Tibial nerve (tissue), 4 donors: ENCODE measurements at regions not wholly inside any gene's neighbourhood (a gene's known extent, or its start where the extent isn't known, plus 50 kb on each side); places are given as distances from the start of the nearest gene placed in this dataset.
"Not testable (repeated sequence)": the region's sequence is repeated elsewhere in the genome, so short reads cannot be mapped to it uniquely, and the experiment has no call there.

ENCODE experiments used
- DNase-seq, 2 donors: peaks; one replicate each; pipeline ENCODE4 v3.0.0-alpha.2; 2019; ENCODE audit warnings: low spot score in 2 of 2
- H3K27ac ChIP-seq, 4 donors: fragments of 200-600 bp; sonication (generic) in 3 of 4; one replicate each; pipeline ENCODE4 v1.5.1; 2017 to 2019; ENCODE audit warnings: mild to moderate bottlenecking in 1 of 4
- H3K27me3 ChIP-seq, 2 donors: fragments of 200-600 bp; sonication (generic) in 1 of 2; one replicate each; pipeline versions ENCODE4 v1.5.1 to v1.6.0; 2017 to 2019
- H3K36me3 ChIP-seq, 3 donors: fragments of 200-600 bp; sonication (generic); one replicate each; pipeline ENCODE4 v1.5.1; 2018 to 2019
- H3K4me1 ChIP-seq, 4 donors: fragments of 200-600 bp; sonication (generic) in 3 of 4; one replicate each; pipeline ENCODE4 v1.5.1; 2017 to 2019
- H3K4me3 ChIP-seq, 4 donors: fragments of 200-600 bp; sonication (generic) in 3 of 4; one replicate each; pipeline ENCODE4 v1.5.1; 2017 to 2019; ENCODE audit warnings: mild to moderate bottlenecking in 1 of 4, moderate library complexity in 1 of 4
- H3K9me3 ChIP-seq, 4 donors: fragments of 200-600 bp; sonication (generic) in 3 of 4; one replicate each; pipeline ENCODE4 v1.5.1; 2017 to 2019
- CTCF ChIP-seq, 5 experiments: fragments of 200-600 bp in 3 of 5; fragments of 450-650 bp in 2 of 5; sonication (generic) in 3 of 5; IDR thresholded peaks; one replicate each; pipeline ENCODE4 v1.5.1; 2016 to 2019; ENCODE audit warnings: antibody characterized with exemption in 5 of 5, mild to moderate bottlenecking in 3 of 5, moderate library complexity in 2 of 5
- EP300 ChIP-seq, 2 donors: sonication (generic); formaldehyde crosslinking; IDR thresholded peaks; one replicate each; pipeline ENCODE4 v1.6.1; 2017; ENCODE audit warnings: antibody characterized with exemption in 2 of 2, mild to moderate bottlenecking in 1 of 2
- POLR2A ChIP-seq, 2 donors: fragments of 450-650 bp; IDR thresholded peaks; one replicate each; pipeline ENCODE4 v1.6.1; 2017; ENCODE audit warnings: antibody characterized with exemption in 2 of 2, mild to moderate bottlenecking in 2 of 2, moderate library complexity in 2 of 2
- WGBS, 2 donors: methylation state at CpG; one replicate each; pipeline ENCODE4 v1.1.5; 2018; 5-methylcytosine and 5-hydroxymethylcytosine counted together

GRCh38 chr11:11718511-11718910, 96.7 kb upstream of the GALNT18 start:
- TF ChIP-seq EP300 (IDR thresholded peaks at IDR 0.05) (no peak), POLR2A (IDR thresholded peaks at IDR 0.05) (no peak), CTCF (IDR thresholded peaks at IDR 0.05) (no peak)
- Histone ChIP-seq H3K27me3 (no peaks in the 10 kb centered on the region), H3K36me3 (no peaks in the 10 kb centered on the region), H3K27ac (no peak overlapping the region), H3K4me3 (no peak overlapping the region), H3K4me1 (no peaks in the 10 kb centered on the region), H3K9me3 (peaks cover 0 to 50% (median 1%) of the 10 kb centered on the region in 4 donors)
- DNase-seq = no peak
- WGBS, 2 donors = 76 to 83% methylated on average over 3 of the region's 3 CpGs

- 94 to 95% methylated on average over 15 of the region's 15 CpGs for WGBS, 2 donors
- DNase-seq = no peak
- H3K27ac ChIP-seq = no peak overlapping the region
- H3K4me3 ChIP-seq = no peak overlapping the region
- no peaks in the 10 kb centered on the region for H3K36me3 ChIP-seq
- H3K9me3 ChIP-seq = peaks cover 0 to 48% (median 1%) of the 10 kb centered on the region in 4 donors
- TF ChIP-seq CTCF (IDR thresholded peaks at IDR 0.05) (no peak), POLR2A (IDR thresholded peaks at IDR 0.05) (no peak), EP300 (IDR thresholded peaks at IDR 0.05) (no peak)
- no peaks in the 10 kb centered on the region for H3K4me1 ChIP-seq
- no peaks in the 10 kb centered on the region for H3K27me3 ChIP-seq
Measured at GRCh38 chr11:11717064-11717725, 95.4 kb upstream of the GALNT18 start.

GRCh38 chr11:11715075-11715474, 93.3 kb upstream of the GALNT18 start:
- H3K27ac ChIP-seq, H3K4me1 ChIP-seq, H3K36me3 ChIP-seq, DNase-seq, H3K4me3 ChIP-seq, H3K27me3 ChIP-seq: not testable (repeated sequence)
- WGBS, 2 donors = 75 to 90% methylated on average over 1 of the region's 1 CpG
- peaks cover 0 to 28% (median 1%) of the 10 kb centered on the region in 4 donors for H3K9me3 ChIP-seq

- Histone ChIP-seq H3K4me1 (no peaks in the 10 kb centered on the region), H3K27me3 (no peaks in the 10 kb centered on the region), H3K27ac (no peak overlapping the region), H3K9me3 (peaks cover 0 to 7% (median 0%) of the 10 kb centered on the region in 4 donors), H3K4me3 (no peak overlapping the region), H3K36me3 (no peaks in the 10 kb centered on the region)
- WGBS, 2 donors = 61 to 74% methylated on average over 4 of the region's 4 CpGs
- no peak for DNase-seq
- TF ChIP-seq CTCF (IDR thresholded peaks at IDR 0.05) = no peak
- no peak for TF ChIP-seq POLR2A (IDR thresholded peaks at IDR 0.05)
- no peak for TF ChIP-seq EP300 (IDR thresholded peaks at IDR 0.05)
Measured at GRCh38 chr11:11710556-11710955, 88.8 kb upstream of the GALNT18 start.

GRCh38 chr11:11709447-11710239, 87.8 kb upstream of the GALNT18 start:
- 85% methylated on average over 7 of the region's 7 CpGs for WGBS, 2 donors
- H3K4me1 ChIP-seq = no peaks in the 10 kb centered on the region
- DNase-seq = no peak
- no peak overlapping the region for H3K27ac ChIP-seq
- no peaks in the 10 kb centered on the region for H3K9me3 ChIP-seq
- TF ChIP-seq POLR2A (IDR thresholded peaks at IDR 0.05) (no peak), CTCF (IDR thresholded peaks at IDR 0.05) (no peak), EP300 (IDR thresholded peaks at IDR 0.05) (no peak)
- H3K27me3 ChIP-seq = no peaks in the 10 kb centered on the region
- H3K4me3 ChIP-seq = no peak overlapping the region
- H3K36me3 ChIP-seq = no peaks in the 10 kb centered on the region
